ENCODE measurements at regions not wholly inside any gene's neighbourhood (a gene's known extent, or its start where the extent isn't known, plus 50 kb on each side); places are given as distances from the start of the nearest gene placed in this dataset.
"Not testable (repeated sequence)": the region's sequence is repeated elsewhere in the genome, so short reads cannot be mapped to it uniquely, and the experiment has no call there.

- no peak for DNase-seq
- TF ChIP-seq CTCF (IDR thresholded peaks at IDR 0.05; ENCODE audit: low read depth, low read length), result no peak
- Histone ChIP-seq H3K4me3 (ENCODE audit: low read depth, low read length) (no peak overlapping the region), H3K36me3 (no peaks in the 10 kb centered on the region), H3K27me3 (no peaks in the 10 kb centered on the region), H3K4me1 (peaks cover 7% of the 10 kb centered on the region), H3K9me3 (no peaks in the 10 kb centered on the region)
Observed at GRCh38 chr1:229148743-229149142, 122.2 kb upstream of the RAB4A start.

GRCh38 chr1:229149435-229149834 is 121.5 kb upstream of the RAB4A start:
- TF ChIP-seq CTCF (IDR thresholded peaks at IDR 0.05; ENCODE audit: low read depth, low read length), result no peak
- Histone ChIP-seq H3K27me3 (no peaks in the 10 kb centered on the region), H3K4me3 (ENCODE audit: low read depth, low read length) (no peak overlapping the region), H3K4me1 (peaks cover 7% of the 10 kb centered on the region), H3K36me3 (no peaks in the 10 kb centered on the region), H3K9me3 (no peaks in the 10 kb centered on the region)
- no peak for DNase-seq

GRCh38 chr1:229150518-229150917 is 120.4 kb upstream of the RAB4A start:
- H3K9me3 ChIP-seq, result no peaks in the 10 kb centered on the region
- no peak for DNase-seq
- no peak overlapping the region for H3K4me3 ChIP-seq (ENCODE audit: low read depth, low read length)
- H3K36me3 ChIP-seq, result no peaks in the 10 kb centered on the region
- no peaks in the 10 kb centered on the region for H3K27me3 ChIP-seq
- peaks cover 7% of the 10 kb centered on the region for H3K4me1 ChIP-seq
- TF ChIP-seq CTCF (IDR thresholded peaks at IDR 0.05; ENCODE audit: low read depth, low read length), result no peak

GRCh38 chr1:229151412-229151811 is 119.5 kb upstream of the RAB4A start:
- H3K4me1 ChIP-seq; H3K36me3 ChIP-seq; DNase-seq; H3K27me3 ChIP-seq; H3K4me3 ChIP-seq (ENCODE audit: low read depth, low read length); H3K9me3 ChIP-seq: not testable (repeated sequence)

- Histone ChIP-seq H3K9me3 (no peaks in the 10 kb centered on the region), H3K36me3 (no peaks in the 10 kb centered on the region), H3K4me1 (peaks cover 7% of the 10 kb centered on the region), H3K27me3 (no peaks in the 10 kb centered on the region), H3K4me3 (ENCODE audit: low read depth, low read length) (no peak overlapping the region)
- no peak for DNase-seq
- no peak for TF ChIP-seq CTCF (IDR thresholded peaks at IDR 0.05; ENCODE audit: low read depth, low read length)
Observed at GRCh38 chr1:229152311-229152710, 118.6 kb upstream of the RAB4A start.

- Histone ChIP-seq H3K9me3 (no peaks in the 10 kb centered on the region), H3K36me3 (no peaks in the 10 kb centered on the region), H3K4me3 (ENCODE audit: low read depth, low read length) (no peak overlapping the region), H3K4me1 (no peaks in the 10 kb centered on the region), H3K27me3 (no peaks in the 10 kb centered on the region)
- 0 out of 2 replicates have a peak, but pooled peaks have one; percentile 8 for TF ChIP-seq CTCF (IDR thresholded peaks at IDR 0.05; ENCODE audit: low read depth, low read length)
- DNase-seq, result no peak
Observed at GRCh38 chr1:229153955-229154548, 116.9 kb upstream of the RAB4A start.

GRCh38 chr1:229154811-229155210 is 116.1 kb upstream of the RAB4A start:
- no peak for DNase-seq
- no peaks in the 10 kb centered on the region for H3K36me3 ChIP-seq
- H3K9me3 ChIP-seq, result no peaks in the 10 kb centered on the region
- H3K4me1 ChIP-seq, result no peaks in the 10 kb centered on the region
- H3K27me3 ChIP-seq, result no peaks in the 10 kb centered on the region
- H3K4me3 ChIP-seq (ENCODE audit: low read depth, low read length), result no peak overlapping the region
- no peak for TF ChIP-seq CTCF (IDR thresholded peaks at IDR 0.05; ENCODE audit: low read depth, low read length)

All from BE2C (cell line).